ENCODE measurements at regions not wholly inside any gene's neighbourhood (a gene's known extent, or its start where the extent isn't known, plus 50 kb on each side); places are given as distances from the start of the nearest gene placed in this dataset.

DNA sequence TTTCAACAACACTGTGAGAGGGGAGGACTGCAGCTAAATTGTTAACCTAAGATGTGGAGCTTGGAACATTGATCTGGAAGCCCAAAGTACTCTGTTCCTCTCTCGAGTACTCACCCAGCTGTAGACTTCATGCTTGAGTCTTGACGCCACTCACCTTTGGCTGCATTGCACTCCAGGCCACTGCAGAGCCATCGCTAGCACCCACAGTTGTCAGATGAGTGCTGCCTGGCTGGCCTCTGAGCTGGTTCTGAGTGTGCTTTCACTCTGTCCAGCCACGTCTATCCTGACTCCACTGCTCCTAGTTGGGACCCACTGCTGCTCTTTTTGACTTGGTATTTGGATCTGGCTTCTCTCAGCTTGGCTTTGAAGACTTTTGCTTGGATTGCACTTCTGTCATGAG is 552.1 kb downstream of the DCDC2C start:
- no peak for DNase-seq (ENCODE audit: low read depth)

DNA sequence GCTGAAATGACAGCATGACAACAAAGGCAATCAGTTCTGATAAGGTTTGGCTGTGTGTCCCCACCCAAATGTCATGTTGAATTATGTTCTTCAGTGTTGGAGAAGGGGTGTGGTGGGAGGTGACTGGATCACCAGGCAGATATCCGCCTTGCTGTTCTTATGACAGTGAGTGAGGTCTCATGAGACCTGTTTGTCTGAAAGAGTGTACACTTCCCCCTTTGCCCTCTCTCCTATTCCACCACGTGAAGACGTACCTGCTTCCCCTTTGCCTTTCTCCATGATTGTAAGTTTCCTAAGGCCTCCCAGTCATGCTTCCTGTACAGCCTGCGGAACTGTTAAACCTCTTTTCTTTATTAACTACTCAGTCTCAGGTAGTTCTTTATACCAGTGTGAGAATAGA is 553.0 kb downstream of the DCDC2C start:
- DNase-seq (ENCODE audit: low read depth), result no peak

DNA sequence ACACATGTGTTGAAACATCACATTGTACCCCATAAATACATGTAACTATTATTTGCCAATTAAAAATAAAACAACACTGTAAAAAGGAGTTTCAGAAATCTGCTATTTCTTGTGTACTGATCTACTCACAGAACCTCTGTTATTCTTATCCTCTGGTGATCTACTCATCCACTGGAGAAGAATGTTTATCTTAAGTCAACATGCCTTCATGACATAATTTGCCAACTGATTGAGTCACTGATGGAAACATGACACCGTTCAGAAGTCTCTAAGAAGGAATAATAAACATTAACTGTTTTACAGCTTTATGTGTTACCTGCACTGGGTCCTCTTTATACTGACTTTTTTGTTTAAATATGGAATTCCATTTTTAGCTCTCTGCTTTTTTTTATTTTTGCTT is 555.2 kb downstream of the DCDC2C start:
- DNase-seq (ENCODE audit: low read depth), result no peak

DNA sequence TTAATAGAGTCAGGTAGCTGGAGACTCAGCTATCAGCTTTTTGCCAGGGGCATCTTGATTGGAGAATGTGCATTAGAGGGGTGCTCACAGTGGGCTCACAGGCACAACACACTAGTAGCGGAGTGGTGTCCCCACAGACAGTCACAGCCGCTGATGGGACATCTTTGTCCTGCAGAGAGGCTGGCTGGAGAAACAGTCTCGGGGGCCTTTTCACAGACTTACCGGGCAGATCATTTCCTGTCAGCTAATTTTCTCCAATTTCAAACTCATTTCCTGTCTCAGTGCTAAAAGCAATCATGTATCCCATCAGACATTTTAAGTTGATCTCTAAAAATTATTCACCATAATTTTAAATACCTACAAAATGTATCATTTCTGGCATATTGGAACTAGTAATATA is 562.6 kb downstream of the DCDC2C start:
- no peak for DNase-seq (ENCODE audit: low read depth)

DNA sequence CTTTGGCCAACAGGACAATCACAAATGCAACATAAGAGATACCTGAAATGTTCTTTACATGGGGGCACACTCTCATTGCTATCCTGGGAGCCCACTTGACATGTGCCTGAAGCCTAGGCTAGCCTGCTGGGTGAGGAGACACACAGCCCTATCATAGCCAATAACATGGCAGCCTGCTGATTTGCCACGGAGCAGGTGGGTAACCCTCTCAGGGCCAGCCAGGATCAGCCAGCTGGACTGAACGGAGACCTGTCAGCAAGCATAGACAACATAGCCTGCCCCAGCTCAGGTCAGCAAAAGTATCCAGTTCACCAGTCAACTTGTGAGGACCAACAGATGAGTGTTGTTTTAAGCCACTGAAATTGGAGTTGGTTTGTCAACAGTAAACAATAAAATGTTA is 566.5 kb downstream of the DCDC2C start:
- DNase-seq (ENCODE audit: low read depth), result no peak

DNA sequence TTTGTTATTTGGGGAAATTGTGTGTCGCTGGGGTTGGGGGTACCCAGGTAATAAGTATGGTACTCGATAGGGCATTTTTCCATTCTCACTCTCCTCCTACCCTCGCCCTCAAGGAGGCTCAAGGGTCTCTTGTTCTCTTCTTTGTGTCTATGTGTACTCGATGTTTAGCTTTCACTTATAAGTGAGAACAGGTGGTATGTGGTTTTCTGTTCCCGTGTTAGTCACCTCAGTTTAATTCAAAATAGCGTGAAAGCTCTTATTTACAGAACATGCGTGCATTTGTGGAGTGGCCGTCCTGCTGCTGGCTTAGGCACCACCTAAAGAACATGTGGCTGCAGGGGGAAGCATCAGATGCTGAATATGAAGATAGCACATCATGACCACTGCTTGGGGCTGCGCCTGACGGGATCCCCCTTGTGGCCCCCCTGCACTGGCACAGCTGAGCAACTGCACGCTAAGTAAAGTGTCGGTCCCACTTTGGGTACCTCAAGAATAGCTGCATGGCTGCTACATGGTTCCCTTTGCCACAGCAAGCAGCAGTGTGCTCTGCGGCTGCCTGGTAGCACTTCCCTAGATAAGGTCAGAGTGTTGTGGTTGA is 569.0 kb downstream of the DCDC2C start:
- DNase-seq (ENCODE audit: low read depth), result no peak

DNA sequence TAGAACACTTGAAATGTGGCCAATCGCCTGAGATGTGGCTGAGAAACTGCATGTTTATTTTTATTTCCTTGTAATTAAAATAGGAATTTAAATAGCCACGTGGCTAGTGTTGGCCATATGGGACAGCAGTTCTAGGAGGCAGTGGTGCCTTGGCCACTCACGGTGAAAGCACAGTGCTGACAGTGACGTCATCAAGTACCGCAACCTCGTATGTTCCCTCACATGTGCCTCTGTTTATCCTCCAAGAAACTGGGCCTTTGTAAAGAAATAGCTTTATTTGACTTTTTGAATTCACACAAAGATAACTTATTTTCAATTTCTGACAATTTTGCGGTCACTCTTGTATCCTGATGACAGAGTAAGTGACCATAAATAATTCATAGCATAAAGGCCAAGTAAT is 575.0 kb downstream of the DCDC2C start:
- DNase-seq (ENCODE audit: low read depth), result no peak

DNA sequence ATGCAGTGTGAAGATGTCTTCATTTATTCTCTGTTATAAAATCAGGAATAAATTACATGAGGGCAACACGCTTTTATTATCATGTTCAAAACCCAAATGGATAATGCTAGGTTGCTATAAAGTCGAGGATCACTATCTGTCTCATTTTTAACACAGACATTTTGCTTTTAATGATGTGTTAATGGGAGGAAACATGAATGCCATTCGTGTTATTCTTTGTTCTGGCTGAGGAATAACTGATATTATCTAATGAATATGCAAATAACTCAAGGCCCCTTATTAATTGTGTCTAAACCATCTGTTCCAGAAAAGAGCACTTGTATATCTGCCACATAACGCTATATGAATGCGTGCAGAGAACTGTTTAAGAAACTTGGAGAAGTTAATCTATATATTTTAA is 576.1 kb downstream of the DCDC2C start:
- DNase-seq (ENCODE audit: low read depth), result no peak

DNA sequence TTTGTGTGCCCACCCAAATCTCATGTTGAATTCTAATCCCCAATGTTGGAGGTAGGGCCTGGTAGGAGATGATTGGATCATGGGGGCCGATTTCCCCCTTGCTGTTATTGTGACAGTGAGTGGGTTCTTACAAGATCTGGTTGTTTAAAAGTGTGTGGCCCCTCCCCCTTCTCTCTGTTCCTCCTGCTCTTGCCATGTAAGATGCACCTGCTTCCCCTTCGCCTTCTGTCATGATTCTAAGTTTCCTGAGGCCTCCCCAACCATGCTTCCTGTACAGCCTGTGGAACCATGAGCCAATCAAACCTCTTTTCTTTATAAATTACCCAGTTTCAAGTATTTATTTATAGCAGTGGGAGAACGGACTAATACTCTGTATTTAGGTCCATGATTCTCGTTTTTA is 588.1 kb downstream of the DCDC2C start:
- DNase-seq (ENCODE audit: low read depth), result no peak

DNA sequence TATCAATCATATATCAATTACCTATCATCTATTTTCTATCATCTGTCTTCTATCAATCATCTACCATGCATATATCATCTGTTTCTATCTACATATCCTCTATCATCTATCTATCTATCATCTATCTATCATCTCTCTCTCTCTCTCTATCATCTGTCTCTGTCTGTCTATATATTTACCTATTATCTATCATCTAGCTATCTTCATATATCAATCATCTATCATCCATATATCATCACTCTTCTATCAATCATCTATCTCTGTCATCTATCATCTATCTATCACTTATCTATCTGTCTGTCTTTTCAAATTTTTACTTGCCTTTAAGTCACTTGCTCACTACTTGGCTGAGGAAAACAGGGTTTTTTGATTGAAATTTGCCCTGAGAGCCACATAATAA is 592.3 kb downstream of the DCDC2C start:
- no peak for DNase-seq (ENCODE audit: low read depth)

DNA sequence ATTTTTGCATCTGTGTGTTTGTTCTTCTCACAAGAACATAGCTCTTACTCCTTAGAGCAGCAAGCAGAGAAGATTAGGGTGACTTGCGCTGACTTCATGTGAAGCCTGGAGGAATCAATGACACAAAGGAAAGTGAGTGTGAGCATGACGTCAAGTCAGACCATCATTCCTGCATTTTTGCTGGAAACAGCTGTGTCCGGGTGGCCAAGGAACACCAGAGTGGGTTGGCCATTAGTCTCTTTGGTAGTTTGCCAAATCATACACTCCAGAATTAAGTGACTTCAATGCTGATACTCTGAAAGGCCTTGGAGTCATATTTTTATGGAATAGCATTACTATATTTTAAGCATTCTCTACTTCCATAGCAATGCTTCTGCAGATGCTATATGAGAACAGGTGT is 597.2 kb downstream of the DCDC2C start:
- no peak for DNase-seq (ENCODE audit: low read depth)

DNA sequence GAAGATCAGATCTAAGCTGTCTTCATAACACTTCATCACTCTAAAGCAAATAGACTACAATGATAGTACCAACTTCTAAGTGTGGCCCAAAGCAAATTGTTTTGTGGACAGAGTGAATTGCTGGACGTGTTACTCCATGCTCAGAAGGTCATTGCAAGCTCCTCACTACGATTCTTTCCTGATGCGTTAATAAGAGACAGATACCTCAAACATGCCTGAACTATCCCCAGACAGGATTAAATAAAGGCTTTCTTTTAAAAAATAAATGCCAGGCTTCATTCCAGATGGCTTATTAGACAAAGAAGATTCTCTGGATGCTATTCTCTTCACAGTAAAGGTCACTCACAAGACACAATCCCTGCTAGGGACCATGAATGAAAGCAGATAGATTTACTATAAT is 621.2 kb downstream of the DCDC2C start:
- DNase-seq (ENCODE audit: low read depth), result no peak

DNA sequence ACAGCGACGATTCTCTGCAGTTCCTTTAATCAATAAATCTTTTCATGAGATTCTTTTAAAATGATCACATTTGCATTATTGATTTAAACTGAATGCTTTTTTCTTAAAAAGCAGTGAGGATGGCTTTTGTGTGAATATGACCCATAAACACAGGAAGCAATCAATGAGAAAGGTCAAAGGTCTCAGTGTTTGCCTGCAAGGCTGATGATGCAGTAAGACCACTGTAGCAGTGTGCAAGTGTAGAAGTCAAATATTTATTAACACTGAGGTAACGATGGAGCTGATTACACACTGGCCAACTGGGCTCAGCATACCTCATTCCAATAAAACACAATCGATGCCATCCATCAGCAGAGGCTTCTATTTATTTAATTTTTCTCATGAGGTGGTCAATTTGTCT is 633.5 kb downstream of the DCDC2C start:
- no peak for DNase-seq (ENCODE audit: low read depth)

DNA sequence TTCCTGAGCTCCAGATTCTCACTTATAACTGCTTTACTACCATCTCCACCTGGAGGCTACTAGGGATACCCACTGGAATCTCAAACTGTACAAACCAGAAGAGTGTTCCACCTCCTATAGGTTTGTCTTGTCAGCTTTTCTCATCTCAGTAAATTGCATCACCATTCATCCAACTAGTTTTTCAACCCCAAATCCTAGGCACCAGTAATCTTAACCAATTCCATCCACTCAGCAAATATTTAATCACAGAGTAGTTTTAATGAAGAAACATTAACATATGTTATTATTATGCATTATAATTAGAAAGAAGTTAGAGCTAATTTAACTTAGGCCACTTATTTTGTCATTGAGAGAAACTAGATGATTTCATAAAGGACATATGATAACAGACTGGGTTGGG is 635.0 kb downstream of the DCDC2C start:
- DNase-seq (ENCODE audit: low read depth), result no peak

DNA sequence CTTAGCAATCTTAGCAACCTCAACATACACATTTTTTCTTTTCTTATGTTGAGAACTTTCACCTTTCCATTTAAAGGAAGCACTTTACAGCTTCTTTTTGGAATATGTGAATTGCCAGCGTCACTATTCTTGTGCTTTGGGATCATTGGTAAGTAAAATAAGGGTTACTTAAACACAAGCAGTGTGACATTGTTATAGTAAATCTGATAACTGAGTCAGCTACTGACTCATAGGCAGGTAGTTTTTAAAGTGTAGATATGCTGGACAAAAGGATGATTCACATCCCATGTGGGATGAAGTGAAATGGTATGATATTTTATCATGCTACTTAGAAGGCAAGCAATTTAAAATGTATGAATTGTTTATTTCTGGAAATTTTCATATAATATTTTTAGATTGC is 637.2 kb downstream of the DCDC2C start:
- DNase-seq (ENCODE audit: low read depth), result no peak

DNA sequence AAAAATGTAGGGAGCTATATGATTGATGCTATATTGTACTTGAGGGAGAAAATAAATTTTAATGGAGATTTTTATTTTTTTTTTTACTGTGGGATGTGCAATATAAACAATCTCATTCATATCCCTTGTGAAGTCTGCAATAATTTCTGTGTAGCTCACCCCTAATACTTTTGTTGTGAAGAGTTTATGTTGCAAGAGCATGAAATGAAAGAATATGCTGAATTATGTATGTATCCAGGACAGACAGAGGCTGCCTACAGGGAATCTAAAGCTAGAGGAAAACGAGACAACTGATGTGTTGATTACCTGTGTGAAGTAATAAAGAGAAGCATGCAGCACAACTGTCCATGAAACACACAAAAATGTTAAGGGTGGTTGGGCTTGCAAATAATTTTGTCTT is 643.3 kb downstream of the DCDC2C start:
- no peak for DNase-seq (ENCODE audit: low read depth)

DNA sequence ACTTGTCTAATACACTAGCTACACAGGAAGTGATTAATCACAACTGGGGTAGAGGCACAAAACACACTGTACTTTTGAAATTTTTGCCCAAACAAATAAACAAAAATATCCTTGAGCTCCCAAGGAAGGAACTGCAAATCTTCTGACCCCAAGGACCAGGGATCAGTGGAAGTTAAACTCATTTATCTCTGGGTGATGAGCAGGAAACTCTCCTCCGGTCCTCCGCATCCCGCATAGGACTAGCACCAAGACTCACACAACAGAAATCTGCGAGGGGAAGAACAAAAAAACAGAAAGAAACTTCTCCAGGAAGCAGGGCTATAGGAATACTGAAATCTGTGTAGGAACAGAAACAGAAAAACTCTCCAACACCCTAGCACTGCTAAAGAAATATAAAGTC is 650.3 kb downstream of the DCDC2C start:
- DNase-seq (ENCODE audit: low read depth), result no peak

DNA sequence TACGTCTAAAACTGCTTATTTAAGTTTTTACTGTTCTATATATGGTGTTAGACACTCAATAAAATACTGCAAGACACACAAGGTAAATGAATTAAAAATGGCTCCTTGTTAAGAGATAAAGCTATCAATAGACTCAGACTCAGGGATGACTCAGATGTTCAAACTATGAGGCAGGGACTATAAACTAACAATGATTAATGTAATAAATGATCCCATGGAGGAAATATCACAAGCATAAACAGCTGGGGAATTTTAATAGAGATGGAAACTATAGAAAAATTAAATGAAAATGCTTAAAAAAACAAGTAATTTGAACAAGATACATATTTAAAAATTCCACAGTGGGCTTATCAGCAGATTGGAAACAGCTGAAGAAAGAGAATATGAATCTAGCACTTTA is 650.8 kb downstream of the DCDC2C start:
- DNase-seq (ENCODE audit: low read depth), result no peak

DNA sequence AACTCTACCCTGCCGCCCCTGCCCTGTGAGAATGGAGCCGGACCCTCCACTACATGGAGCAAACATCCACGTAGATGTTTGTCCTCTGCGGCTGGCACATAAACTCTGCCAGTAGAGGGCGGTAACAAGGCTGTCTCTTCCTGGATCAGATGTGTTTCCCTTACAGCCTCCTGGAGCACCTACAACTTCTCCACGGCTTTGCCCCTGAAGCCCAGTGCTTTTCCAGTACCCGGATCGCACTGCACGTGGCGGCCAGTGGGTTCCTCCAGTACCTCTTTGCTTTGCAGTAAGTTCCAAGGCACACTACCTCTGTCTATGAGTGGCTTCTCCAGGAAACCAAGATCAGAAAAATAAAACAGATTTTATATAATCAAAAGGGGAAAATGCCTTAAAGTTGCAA is 651.3 kb downstream of the DCDC2C start:
- DNase-seq (ENCODE audit: low read depth), result no peak

DNA sequence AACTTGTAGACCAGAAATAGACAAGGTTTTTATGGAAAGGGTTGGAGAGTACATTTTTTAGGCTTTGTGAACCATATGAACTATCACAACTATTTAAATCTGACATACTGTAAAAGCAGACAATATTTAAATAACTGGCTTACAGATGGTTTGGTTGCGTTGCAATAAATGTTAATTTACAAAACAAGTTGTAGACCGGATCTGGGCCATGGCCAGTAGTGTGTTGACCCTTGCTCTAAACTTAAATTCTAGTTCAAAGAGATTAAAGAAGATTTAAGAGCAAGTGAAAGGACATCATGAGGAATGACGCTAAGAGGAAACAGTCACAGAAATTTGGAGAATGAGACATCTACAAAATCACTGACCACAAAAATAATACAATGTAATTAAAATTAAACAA is 652.7 kb downstream of the DCDC2C start:
- no peak for DNase-seq (ENCODE audit: low read depth)

DNA sequence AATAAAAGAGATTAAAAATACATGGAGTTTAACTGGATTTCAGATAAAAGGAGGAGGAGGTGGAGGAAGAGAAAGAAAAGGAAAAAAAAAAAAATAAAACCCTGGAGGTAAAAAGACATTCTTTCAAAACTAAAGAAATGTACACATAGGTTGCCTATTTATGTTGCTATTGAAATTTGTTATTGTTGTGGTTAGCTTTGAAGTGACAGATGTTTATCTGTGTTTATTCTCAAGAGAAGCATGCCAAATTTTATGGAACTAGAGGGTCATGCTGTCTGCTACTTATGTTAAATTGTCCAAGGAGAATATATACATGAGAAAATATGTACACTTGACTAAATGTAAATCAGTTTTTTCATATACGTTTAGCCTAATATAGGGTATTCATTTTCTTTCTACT is 653.2 kb downstream of the DCDC2C start:
- DNase-seq (ENCODE audit: low read depth), result no peak

DNA sequence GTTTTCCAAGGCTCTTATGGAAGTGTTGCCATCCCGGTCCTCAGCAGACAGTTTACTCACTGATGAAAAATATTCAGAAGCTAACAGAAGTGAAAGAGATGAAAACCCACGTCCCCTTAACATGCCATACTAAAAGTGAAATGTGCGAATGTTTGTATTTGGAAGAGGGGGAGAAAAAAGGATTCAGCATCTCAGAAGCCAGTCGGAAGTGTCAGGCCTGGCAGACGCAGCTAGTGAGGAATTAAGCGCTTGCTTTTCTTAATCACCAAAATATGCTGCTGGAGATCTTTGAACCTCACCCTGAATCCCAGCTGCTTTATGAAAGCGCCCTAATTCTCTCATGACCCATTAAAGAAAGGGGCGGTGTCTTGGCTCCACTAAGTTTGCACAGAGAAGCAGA is 653.7 kb downstream of the DCDC2C start:
- no peak for DNase-seq (ENCODE audit: low read depth)

DNA sequence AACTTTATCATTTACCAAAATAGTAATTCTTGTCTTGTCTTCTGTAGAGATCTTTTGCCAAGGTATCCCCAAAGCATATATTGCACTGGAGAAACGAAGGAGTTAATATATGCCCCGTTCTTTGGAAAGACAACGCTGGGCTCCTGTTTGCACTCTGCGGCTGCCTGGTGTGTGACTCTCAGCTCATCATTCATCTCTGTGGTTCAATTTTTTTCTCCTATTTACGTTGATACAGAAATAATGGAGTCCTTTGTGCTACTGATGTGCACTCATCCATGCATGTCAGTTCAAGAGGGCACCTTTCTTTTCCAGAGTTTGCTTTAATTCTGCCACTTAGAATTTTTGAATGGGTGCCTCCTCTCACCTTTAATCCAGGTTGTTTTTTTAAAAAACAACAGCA is 655.5 kb downstream of the DCDC2C start:
- DNase-seq (ENCODE audit: low read depth), result no peak

DNA sequence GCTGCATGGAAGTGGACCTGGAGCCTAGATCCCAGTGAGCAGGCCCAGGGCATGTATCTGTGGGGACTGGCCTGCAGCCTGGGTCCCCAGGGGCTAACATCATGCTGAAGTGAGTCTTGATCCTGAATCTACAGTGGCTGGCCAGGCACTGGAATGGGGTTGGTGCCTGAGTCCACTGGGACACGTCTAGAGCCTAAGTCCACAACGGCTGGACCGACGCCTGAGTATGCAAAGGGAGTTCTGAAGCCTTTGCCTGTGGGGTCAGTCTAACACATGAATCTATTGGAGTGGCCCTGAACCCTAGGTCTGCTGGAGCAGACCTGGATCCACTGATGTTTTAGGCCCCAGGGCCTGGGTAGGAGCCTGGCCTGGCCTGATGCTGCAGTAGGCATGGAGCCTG is 665.5 kb downstream of the DCDC2C start:
- DNase-seq (ENCODE audit: low read depth), result no peak

DNA sequence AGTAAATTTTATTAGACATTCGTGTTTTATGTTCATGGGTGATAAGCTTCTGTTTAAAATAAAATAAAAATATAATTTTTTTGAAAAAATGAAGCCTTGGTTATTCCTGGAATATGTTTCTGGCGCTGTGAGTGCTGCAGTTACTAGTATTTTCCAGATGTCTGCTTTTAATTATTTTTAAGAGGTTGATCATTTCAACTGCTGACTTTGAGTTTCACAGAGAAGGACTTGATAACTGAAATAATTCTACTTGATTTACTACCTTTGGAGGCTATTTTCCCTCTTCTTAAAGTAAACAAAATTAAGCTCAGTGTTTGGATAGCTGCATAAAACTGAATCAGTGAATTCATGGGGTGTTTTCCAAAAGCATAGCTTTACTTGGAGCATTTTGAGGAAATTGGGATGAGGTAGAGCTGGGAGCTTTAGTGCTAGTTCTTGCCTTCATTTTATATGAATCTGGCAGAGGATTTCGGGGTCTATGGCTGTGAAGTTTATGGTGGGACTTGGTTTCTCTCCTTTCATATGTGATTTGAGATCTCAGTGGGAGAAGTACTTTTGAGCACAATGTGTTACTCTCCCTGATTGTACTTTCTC is 666.5 kb downstream of the DCDC2C start:
- no peak for DNase-seq (ENCODE audit: low read depth)

All from fibroblast of the conjunctiva (primary cell).